Thyroid gland (tissue), 4 donors: ENCODE measurements at regions not wholly inside any gene's neighbourhood (a gene's known extent, or its start where the extent isn't known, plus 50 kb on each side); places are given as distances from the start of the nearest gene placed in this dataset.

Experiments used
- CTCF ChIP-seq, 6 experiments: fragments of 200-600 bp in 3 of 6; fragments of 450-650 bp in 3 of 6; sonication (generic) in 3 of 6; IDR thresholded peaks; one replicate each; pipeline ENCODE4 v1.5.1; 2016 to 2019; ENCODE audit warnings: antibody characterized with exemption in 6 of 6, mild to moderate bottlenecking in 2 of 6, inconsistent platforms in 1 of 6, moderate library complexity in 1 of 6
- POLR2A ChIP-seq, 2 donors: fragments of 450-650 bp; IDR thresholded peaks; one replicate each; pipeline ENCODE4 v1.6.1; 2017; ENCODE audit warnings: antibody characterized with exemption in 2 of 2, mild to moderate bottlenecking in 2 of 2, moderate library complexity in 1 of 2

- no peak for TF ChIP-seq CTCF (IDR thresholded peaks at IDR 0.05)
- TF ChIP-seq POLR2A (IDR thresholded peaks at IDR 0.05): no peak
Observed at GRCh38 chr16:79484237-79484636, 116.3 kb downstream of the MAF start.
